Dendritic cell treated with granulocyte-macrophage colony-stimulating factor and Interleukin-4, amounts not matched to agents 40 ng/mL and 50 ng/mL, for 4 days (primary cell): ENCODE measurements at regions not wholly inside any gene's neighbourhood (a gene's known extent, or its start where the extent isn't known, plus 50 kb on each side); places are given as distances from the start of the nearest gene placed in this dataset.

ENCODE experiments used
- H3K27ac Mint-ChIP-seq: one replicate; pipeline ENCODE4 v1.8.0; 2022; ENCODE audit warnings: mild to moderate bottlenecking, mixed read lengths
- H3K27me3 Mint-ChIP-seq: one replicate; pipeline ENCODE4 v1.8.0; 2022; ENCODE audit warnings: mild to moderate bottlenecking, mixed read lengths
- H3K36me3 Mint-ChIP-seq: one replicate; pipeline ENCODE4 v1.8.0; 2022; ENCODE audit warnings: low read depth, mixed read lengths
- H3K4me1 Mint-ChIP-seq: one replicate; pipeline ENCODE4 v1.8.0; 2022; ENCODE audit warnings: low read depth, mixed read lengths
- H3K4me3 Mint-ChIP-seq: one replicate; pipeline ENCODE4 v1.8.0; 2022; ENCODE audit warnings: mild to moderate bottlenecking, moderate library complexity, mixed read lengths
- H3K9me3 Mint-ChIP-seq: one replicate; pipeline ENCODE4 v1.8.0; 2022; ENCODE audit warnings: mixed read lengths
- intact Hi-C: fragments of 100-400 bp; cut with micrococcal nuclease; formaldehyde crosslinking; loops from one replicate; pipeline ENCODE4 v1.15.0; 2022

DNA sequence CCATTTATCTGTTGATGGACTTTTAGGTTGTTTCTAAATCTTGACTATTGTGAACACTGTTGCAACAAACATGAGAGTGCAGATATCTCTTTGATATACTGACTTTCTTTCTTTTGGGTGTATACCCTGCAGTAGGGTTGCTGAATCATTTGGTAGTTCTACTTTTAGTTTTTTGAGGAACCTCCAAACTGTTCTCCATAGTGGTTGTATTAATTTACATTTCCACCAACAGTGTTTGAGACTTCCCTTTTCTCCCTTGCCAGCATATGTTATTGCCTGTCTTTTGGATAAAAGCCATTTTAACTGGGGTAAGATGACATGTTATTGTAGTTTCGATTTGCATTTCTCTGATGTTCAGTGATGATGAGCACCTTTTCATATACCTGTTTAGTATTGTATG is 330.0 kb downstream of the DDX10 start:
- peak overlapping the region; percentile 23 for H3K4me3 Mint-ChIP-seq

DNA sequence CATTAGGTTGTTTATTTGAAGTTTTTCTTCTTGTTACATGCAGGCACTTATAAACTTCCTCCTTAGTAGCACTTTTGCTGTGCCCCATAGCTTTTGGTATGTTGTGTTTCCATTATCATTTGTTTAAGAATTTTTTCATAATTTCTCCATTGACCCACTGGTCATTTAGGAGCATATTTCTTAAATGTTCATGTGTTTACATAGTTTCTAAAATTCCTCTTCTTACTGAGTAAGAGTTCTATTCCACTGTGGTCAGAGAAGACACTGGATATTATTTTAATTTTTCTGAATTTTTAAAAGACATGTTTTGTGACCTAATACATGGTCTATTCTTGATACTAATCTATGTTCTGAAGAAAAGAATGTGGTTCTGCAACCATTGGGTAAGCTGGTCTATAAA is 333.0 kb downstream of the DDX10 start:
- Mint-ChIP-seq H3K27ac (no peak overlapping the region), H3K4me1 (peaks cover 11% of the 10 kb centered on the region), H3K9me3 (peaks cover 29% of the 10 kb centered on the region), H3K27me3 (no peaks in the 10 kb centered on the region), H3K4me3 (no peak overlapping the region), H3K36me3 (no peaks in the 10 kb centered on the region)
- intact Hi-C loops = no loop called here

More for the DNA sequence above, 330.0 kb downstream of the DDX10 start:
- Mint-ChIP-seq H3K36me3 (no peaks in the 10 kb centered on the region), H3K27me3 (no peaks in the 10 kb centered on the region), H3K9me3 (peaks cover 37% of the 10 kb centered on the region), H3K27ac (peak overlapping the region; percentile 87), H3K4me1 (peaks cover 11% of the 10 kb centered on the region)
- intact Hi-C loops = no loop called here

DNA sequence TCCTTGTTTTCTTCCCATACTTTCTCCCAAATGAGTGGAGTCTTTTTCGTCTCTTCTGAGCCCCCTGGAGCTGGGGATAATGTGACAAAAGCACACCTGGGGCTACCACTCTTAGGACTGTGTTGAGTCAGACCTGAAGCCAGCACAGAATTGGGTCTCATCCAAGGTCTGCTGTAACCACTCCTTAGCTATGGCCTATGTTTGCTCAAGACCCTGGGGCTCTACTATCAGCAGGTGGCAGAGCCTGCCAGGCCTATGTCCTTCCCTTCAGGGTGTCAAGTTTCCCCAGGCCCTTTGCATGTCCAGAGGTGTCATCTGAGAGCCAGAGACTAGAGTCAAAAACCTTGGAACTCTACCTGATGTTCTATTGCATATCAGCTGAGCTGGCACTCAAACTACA is 335.7 kb downstream of the DDX10 start:
- Mint-ChIP-seq H3K27ac (no peak overlapping the region), H3K9me3 (peaks cover 29% of the 10 kb centered on the region), H3K27me3 (no peaks in the 10 kb centered on the region), H3K4me1 (peaks cover under 1% of the 10 kb centered on the region), H3K4me3 (no peak overlapping the region), H3K36me3 (no peaks in the 10 kb centered on the region)
- intact Hi-C loops = no loop called here

DNA sequence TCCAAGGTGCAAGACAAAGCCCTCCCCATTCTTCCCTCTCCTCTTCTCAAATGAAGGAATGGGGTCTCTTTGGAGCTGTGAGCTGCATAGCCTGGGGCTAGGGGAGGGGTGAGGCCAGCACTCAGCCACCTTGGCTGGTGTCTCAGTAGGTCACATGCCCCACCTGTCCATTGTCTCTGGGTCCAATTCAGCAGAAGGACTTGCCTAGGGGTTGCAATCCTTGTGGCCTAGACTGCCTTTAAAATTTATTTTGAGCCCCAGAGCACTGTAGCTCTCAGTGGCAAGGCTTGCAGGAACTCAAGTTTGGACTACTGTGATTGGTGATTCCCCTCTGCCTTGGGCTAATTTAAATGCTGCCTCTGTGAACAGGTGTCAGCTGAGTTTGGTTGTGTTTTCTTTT is 336.7 kb downstream of the DDX10 start:
- no peaks in the 10 kb centered on the region for H3K4me1 Mint-ChIP-seq
- no peaks in the 10 kb centered on the region for H3K36me3 Mint-ChIP-seq
- no peak overlapping the region for H3K4me3 Mint-ChIP-seq
- intact Hi-C loops = no loop called here
- H3K27me3 Mint-ChIP-seq = no peaks in the 10 kb centered on the region
- no peak overlapping the region for H3K27ac Mint-ChIP-seq
- H3K9me3 Mint-ChIP-seq = peaks cover 25% of the 10 kb centered on the region

GRCh38 chr11:109012991-109013390 is 348.1 kb downstream of the DDX10 start:
- H3K4me1 Mint-ChIP-seq = no peaks in the 10 kb centered on the region
- no peaks in the 10 kb centered on the region for H3K27me3 Mint-ChIP-seq
- no peak overlapping the region for H3K27ac Mint-ChIP-seq
- no peaks in the 10 kb centered on the region for H3K9me3 Mint-ChIP-seq
- no peak overlapping the region for H3K4me3 Mint-ChIP-seq
- no peaks in the 10 kb centered on the region for H3K36me3 Mint-ChIP-seq
- intact Hi-C loops = no loop called here

- Mint-ChIP-seq H3K9me3 (no peaks in the 10 kb centered on the region), H3K4me3 (no peak overlapping the region), H3K36me3 (no peaks in the 10 kb centered on the region), H3K27me3 (no peaks in the 10 kb centered on the region), H3K27ac (no peak overlapping the region), H3K4me1 (no peaks in the 10 kb centered on the region)
- intact Hi-C loops = no loop called here
These were observed 350.4 kb downstream of the DDX10 start for GRCh38 chr11:109015283-109015682.

DNA sequence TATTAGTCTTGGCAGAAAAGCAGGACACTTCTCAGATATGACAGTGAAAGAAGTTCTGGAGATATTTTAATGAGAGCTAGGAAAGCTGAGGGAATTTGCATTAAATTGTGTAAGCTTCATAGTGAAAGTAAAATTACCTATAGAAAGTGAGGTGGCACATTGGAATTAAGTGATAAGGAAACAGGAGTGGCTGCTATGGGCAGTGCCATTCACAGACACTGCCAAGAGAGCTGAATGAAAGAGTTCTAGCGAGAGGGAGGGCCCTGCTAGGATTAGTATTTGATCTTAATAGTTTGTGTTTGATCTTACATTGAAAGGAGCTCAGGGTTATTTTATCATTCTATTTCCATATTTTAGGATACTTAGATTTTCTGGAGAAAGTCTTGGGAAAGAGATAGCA is 351.9 kb downstream of the DDX10 start:
- Mint-ChIP-seq H3K9me3 (no peaks in the 10 kb centered on the region), H3K27ac (no peak overlapping the region), H3K36me3 (no peaks in the 10 kb centered on the region), H3K4me1 (no peaks in the 10 kb centered on the region), H3K27me3 (no peaks in the 10 kb centered on the region), H3K4me3 (no peak overlapping the region)
- intact Hi-C loops = no loop called here

DNA sequence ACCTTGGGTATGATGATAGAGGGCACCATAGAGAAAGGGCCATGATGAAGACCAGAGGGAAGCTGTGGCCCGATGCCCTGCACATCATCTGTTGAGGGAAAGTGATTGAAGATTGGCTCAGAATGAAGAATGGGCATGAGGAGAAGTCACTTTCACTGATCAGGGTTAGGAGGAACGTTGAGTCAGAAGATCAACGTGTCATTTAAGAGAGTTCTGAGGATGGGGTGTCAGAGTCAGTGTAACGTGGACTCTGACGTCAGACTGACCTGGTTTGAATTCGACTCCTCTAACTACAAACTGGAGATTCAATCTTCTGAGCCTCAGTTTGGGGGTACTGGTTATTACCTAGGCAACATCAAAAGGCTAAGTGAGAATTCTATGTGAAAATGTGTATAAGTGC is 352.6 kb downstream of the DDX10 start:
- intact Hi-C loops = no loop called here
- Mint-ChIP-seq H3K4me3 (no peak overlapping the region), H3K9me3 (no peaks in the 10 kb centered on the region), H3K27me3 (no peaks in the 10 kb centered on the region), H3K36me3 (no peaks in the 10 kb centered on the region), H3K4me1 (no peaks in the 10 kb centered on the region), H3K27ac (no peak overlapping the region)

DNA sequence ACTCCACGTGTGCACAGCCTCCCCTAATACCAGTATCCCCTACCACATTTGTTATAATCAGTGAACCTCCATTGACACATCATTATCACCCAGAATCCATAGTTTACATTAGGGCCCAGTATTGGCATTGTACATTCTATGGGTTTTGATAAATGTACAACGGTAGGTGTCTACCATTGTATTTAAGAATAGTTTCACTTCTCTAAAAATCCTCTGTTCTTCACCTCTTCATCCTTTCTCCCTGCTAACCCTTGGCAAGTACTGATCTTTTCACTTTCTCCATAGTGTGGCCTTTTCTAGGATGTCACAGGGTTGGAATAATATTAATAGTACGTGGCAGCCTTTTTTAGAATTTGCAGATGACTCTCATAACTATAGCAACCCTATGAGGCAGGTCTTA is 353.8 kb downstream of the DDX10 start:
- no peak overlapping the region for H3K4me3 Mint-ChIP-seq
- no peaks in the 10 kb centered on the region for H3K9me3 Mint-ChIP-seq
- no peak overlapping the region for H3K27ac Mint-ChIP-seq
- no peaks in the 10 kb centered on the region for H3K4me1 Mint-ChIP-seq
- intact Hi-C loops = no loop called here
- no peaks in the 10 kb centered on the region for H3K36me3 Mint-ChIP-seq
- no peaks in the 10 kb centered on the region for H3K27me3 Mint-ChIP-seq

GRCh38 chr11:109019342-109019936 is 354.6 kb downstream of the DDX10 start:
- H3K27me3 Mint-ChIP-seq = no peaks in the 10 kb centered on the region
- H3K36me3 Mint-ChIP-seq = no peaks in the 10 kb centered on the region
- H3K4me1 Mint-ChIP-seq = no peaks in the 10 kb centered on the region
- no peaks in the 10 kb centered on the region for H3K9me3 Mint-ChIP-seq
- H3K27ac Mint-ChIP-seq = no peak overlapping the region
- intact Hi-C loops = no loop called here
- no peak overlapping the region for H3K4me3 Mint-ChIP-seq

- intact Hi-C loops = no loop called here
- Mint-ChIP-seq H3K9me3 (no peaks in the 10 kb centered on the region), H3K36me3 (no peaks in the 10 kb centered on the region), H3K4me3 (no peak overlapping the region), H3K27me3 (no peaks in the 10 kb centered on the region), H3K4me1 (no peaks in the 10 kb centered on the region), H3K27ac (no peak overlapping the region)
These were observed 358.2 kb downstream of the DDX10 start for GRCh38 chr11:109023036-109023435.

DNA sequence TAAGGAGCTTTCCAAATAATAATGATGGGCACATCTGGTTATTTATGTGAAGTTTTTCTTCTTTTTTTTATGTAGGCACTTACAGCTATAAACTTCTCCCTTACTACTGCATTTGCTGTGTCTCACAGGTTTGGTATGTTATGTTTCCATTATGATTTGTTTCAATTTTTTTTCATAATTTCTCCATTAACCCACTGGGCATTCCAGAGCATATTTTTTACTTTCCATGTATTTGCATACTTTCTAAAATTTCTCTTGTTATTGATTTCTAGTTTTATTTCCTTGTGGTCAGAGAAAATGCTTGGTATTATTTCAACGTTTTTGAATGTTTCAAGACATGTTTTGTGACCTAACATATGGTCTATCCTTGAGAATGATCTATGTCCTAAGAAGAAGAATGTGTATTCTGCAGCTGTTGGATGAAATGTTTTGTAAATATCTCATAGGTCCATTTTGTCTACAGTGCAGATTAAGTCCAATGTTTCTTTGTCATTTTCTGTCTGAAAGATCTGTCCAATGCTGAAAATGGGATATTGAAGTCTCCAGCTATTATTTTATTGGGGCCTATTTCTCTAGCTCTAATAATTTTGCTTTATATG is 362.1 kb downstream of the DDX10 start:
- intact Hi-C loops = no loop called here
- Mint-ChIP-seq H3K9me3 (no peaks in the 10 kb centered on the region), H3K27ac (no peak overlapping the region), H3K36me3 (no peaks in the 10 kb centered on the region), H3K4me3 (no peak overlapping the region), H3K4me1 (no peaks in the 10 kb centered on the region), H3K27me3 (no peaks in the 10 kb centered on the region)

- intact Hi-C loops = no loop called here
- no peaks in the 10 kb centered on the region for H3K9me3 Mint-ChIP-seq
- H3K4me3 Mint-ChIP-seq = no peak overlapping the region
- H3K27ac Mint-ChIP-seq = no peak overlapping the region
- H3K4me1 Mint-ChIP-seq = no peaks in the 10 kb centered on the region
- no peaks in the 10 kb centered on the region for H3K36me3 Mint-ChIP-seq
- no peaks in the 10 kb centered on the region for H3K27me3 Mint-ChIP-seq
These were observed 363.0 kb downstream of the DDX10 start for GRCh38 chr11:109027851-109028250.

DNA sequence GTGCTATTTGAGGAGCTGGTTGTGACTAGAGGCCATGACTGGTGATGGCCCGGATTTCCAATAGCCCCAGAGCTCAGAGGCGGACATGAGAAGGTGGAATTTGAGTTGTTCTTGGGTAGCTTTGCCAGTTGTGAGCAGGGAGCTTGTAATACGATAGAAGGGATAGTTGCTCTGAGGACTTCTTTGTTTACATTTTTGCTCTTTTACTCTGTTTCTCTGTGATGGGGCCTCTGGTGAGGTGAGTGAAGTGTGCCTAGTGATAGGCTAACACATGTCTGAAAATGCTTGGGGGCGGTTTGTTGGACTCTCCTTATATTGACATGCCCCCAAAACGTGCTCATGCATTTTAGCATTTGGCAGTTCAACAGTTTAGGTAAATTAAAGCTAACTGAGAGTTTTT is 365.1 kb downstream of the DDX10 start:
- intact Hi-C loops = no loop called here
- Mint-ChIP-seq H3K9me3 (no peaks in the 10 kb centered on the region), H3K36me3 (no peaks in the 10 kb centered on the region), H3K4me1 (no peaks in the 10 kb centered on the region), H3K27ac (no peak overlapping the region), H3K27me3 (no peaks in the 10 kb centered on the region), H3K4me3 (no peak overlapping the region)

- no peak overlapping the region for H3K27ac Mint-ChIP-seq
- intact Hi-C loops = no loop called here
- no peaks in the 10 kb centered on the region for H3K36me3 Mint-ChIP-seq
- no peaks in the 10 kb centered on the region for H3K4me1 Mint-ChIP-seq
- H3K9me3 Mint-ChIP-seq = no peaks in the 10 kb centered on the region
- no peaks in the 10 kb centered on the region for H3K27me3 Mint-ChIP-seq
- H3K4me3 Mint-ChIP-seq = no peak overlapping the region
These were observed 368.9 kb downstream of the DDX10 start for GRCh38 chr11:109033627-109034338.
